NB4 (cell line): ENCODE measurements at regions not wholly inside any gene's neighbourhood (a gene's known extent, or its start where the extent isn't known, plus 50 kb on each side); places are given as distances from the start of the nearest gene placed in this dataset.
A peak's percentile ranks its signal among the peaks of the same experiment; 100 is the strongest.

ENCODE experiments used
- DNase-seq: peaks from one replicate; pipeline ENCODE4 v3.0.0; 2010; ENCODE audit warnings: low read depth
- H3K4me3 ChIP-seq: one replicate; pipeline ENCODE4 v1.5.1; 2011; ENCODE audit warnings: mild to moderate bottlenecking, low read depth, low read length, moderate library complexity
- CTCF ChIP-seq: IDR thresholded peaks from one replicate; pipeline ENCODE4 v1.5.1; 2012; ENCODE audit warnings: low read depth, low read length
- MAX ChIP-seq: IDR thresholded peaks from 2 replicates; pipeline ENCODE4 v1.6.1; 2011; ENCODE audit warnings: low read depth, low read length
- MYC ChIP-seq: IDR thresholded peaks from 2 replicates; pipeline ENCODE4 v1.6.1; 2011; ENCODE audit warnings: low read depth, low read length
- POLR2A ChIP-seq: IDR thresholded peaks from 2 replicates; pipeline ENCODE4 v1.6.1; 2011; ENCODE audit warnings: mild to moderate bottlenecking; ENCODE audit not compliant: insufficient read length; ENCODE audit errors: extremely low read depth

- DNase-seq, result peak; percentile 59
- TF ChIP-seq MAX (no peak), MYC (0 out of 2 replicates have a peak, but pooled peaks have one; percentile 28)
Measured at GRCh38 chr6:6892744-6893583, 214.8 kb upstream of the RREB1 start.

GRCh38 chr6:6893701-6894100 is 214.1 kb upstream of the RREB1 start:
- H3K4me3 ChIP-seq, result peak overlapping the region; percentile 5
- TF ChIP-seq CTCF, result no peak
- TF ChIP-seq POLR2A, result no peak
- TF ChIP-seq MYC, result no peak
- TF ChIP-seq MAX, result no peak
- peak; percentile 45 for DNase-seq

More at GRCh38 chr6:6892744-6893583, 214.8 kb upstream of the RREB1 start:
- H3K4me3 ChIP-seq, result no peak overlapping the region

- TF ChIP-seq POLR2A (no peak), CTCF (no peak), MAX (no peak), MYC (no peak)
- no peak overlapping the region for H3K4me3 ChIP-seq
- DNase-seq, result no peak
Measured at GRCh38 chr6:6895929-6896328, 211.8 kb upstream of the RREB1 start.

GRCh38 chr6:6897140-6897539 is 210.6 kb upstream of the RREB1 start:
- no peak for DNase-seq
- TF ChIP-seq MYC (no peak), CTCF (no peak), POLR2A (no peak), MAX (no peak)
- H3K4me3 ChIP-seq, result no peak overlapping the region

GRCh38 chr6:6900569-6901204 is 207.1 kb upstream of the RREB1 start:
- no peak for TF ChIP-seq POLR2A
- peak; percentile 50; the same call in 1 of the 2 replicates for TF ChIP-seq MAX
- TF ChIP-seq CTCF, result no peak
- TF ChIP-seq MYC, result no peak
- DNase-seq, result peak; percentile 61
- H3K4me3 ChIP-seq, result no peak overlapping the region

- no peak overlapping the region for H3K4me3 ChIP-seq
- DNase-seq, result peak; percentile 40
- no peak for TF ChIP-seq CTCF
- TF ChIP-seq MYC, result no peak
- TF ChIP-seq POLR2A, result no peak
- TF ChIP-seq MAX, result no peak
Measured at GRCh38 chr6:6901205-6901719, 206.5 kb upstream of the RREB1 start.
